ENCODE measurements at regions not wholly inside any gene's neighbourhood (a gene's known extent, or its start where the extent isn't known, plus 50 kb on each side); places are given as distances from the start of the nearest gene placed in this dataset.

DNA sequence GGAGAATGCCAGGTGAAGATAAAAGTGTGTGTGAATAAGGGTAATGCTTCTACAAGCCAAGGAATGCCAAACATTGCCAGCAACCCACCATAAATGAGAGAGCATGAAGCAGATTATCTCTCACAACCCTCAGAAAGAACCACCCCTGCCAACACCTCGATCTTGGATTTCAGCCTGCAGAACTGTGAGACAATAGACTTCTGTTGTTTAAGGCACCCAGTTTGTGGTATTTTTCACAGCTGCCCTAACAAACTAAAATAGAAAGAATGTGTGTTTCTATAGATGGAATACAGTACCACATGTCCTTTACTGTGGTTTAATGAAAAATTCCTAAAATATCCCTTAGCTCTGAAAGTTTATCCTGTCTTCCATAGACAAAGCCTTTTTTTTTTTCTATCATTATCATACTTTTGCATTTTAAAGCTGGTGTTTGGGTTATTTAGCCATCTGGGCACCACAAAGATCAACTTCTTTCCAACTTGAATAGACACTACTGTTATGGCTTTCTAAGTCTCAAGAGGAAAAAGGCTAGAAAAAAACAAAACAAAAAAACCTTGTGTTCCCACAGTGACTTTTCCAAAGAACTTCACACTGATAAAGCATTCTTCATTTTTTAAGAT, 505.6 kb downstream of the KCTD12 start:
- H3K4me3 Mint-ChIP-seq (ENCODE audit: unreplicated experiment) = no peak overlapping the region
- DNase-seq (ENCODE audit: extremely low spot score, unreplicated experiment) = no peak
- H3K27ac Mint-ChIP-seq (ENCODE audit: unreplicated experiment) = no peak overlapping the region

DNA sequence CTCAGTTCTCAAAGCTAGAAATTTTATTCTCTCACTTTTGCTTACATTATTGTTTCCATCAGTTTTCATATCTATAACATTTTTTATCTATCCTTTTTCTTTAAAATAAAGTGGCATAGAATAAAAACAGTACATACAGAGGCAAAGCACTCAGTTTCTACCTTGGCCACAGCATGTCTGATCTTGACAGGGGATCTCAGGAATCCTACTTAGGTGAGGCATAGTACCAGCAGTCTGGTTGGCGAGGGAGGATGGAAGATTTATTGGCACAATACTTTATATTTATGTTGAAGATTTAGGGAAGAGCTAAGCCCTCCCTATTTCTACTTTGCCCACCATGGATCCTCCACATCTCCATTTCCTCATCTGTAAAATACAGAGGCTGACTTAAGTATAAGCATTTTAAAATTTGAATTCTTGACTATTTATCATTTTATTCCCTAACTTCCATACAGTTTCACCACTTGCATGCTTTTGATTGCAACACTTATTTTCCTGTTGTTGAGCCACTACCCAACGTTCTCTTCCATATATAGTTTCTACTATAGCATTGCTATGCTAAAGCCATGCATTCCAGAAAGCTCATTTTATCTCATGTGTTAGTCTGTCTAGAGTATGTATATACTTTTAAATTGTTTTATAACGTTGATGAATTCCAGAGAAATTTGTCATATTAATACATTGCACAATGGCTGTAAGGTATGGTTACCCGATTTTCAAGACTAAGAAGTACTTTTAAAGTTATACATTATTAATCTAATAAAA, 506.7 kb downstream of the KCTD12 start:
- TF ChIP-seq, protein P1, sequence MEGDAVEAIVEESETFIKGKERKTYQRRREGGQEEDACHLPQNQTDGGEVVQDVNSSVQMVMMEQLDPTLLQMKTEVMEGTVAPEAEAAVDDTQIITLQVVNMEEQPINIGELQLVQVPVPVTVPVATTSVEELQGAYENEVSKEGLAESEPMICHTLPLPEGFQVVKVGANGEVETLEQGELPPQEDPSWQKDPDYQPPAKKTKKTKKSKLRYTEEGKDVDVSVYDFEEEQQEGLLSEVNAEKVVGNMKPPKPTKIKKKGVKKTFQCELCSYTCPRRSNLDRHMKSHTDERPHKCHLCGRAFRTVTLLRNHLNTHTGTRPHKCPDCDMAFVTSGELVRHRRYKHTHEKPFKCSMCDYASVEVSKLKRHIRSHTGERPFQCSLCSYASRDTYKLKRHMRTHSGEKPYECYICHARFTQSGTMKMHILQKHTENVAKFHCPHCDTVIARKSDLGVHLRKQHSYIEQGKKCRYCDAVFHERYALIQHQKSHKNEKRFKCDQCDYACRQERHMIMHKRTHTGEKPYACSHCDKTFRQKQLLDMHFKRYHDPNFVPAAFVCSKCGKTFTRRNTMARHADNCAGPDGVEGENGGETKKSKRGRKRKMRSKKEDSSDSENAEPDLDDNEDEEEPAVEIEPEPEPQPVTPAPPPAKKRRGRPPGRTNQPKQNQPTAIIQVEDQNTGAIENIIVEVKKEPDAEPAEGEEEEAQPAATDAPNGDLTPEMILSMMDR (IDR thresholded peaks at IDR 0.05) = no peak
- H3K9me3 Mint-ChIP-seq (ENCODE audit: unreplicated experiment) = peaks cover 4% of the 10 kb centered on the region
- H3K27ac Mint-ChIP-seq (ENCODE audit: unreplicated experiment) = no peak overlapping the region
- no peak for DNase-seq (ENCODE audit: extremely low spot score, unreplicated experiment)
- H3K27me3 Mint-ChIP-seq (ENCODE audit: unreplicated experiment) = peaks cover 37% of the 10 kb centered on the region
- no peaks in the 10 kb centered on the region for H3K36me3 Mint-ChIP-seq (ENCODE audit: unreplicated experiment)
- H3K4me1 Mint-ChIP-seq (ENCODE audit: unreplicated experiment) = peaks cover 19% of the 10 kb centered on the region
- H3K4me3 Mint-ChIP-seq (ENCODE audit: unreplicated experiment) = no peak overlapping the region

More for the DNA sequence above, 505.6 kb downstream of the KCTD12 start:
- peaks cover 19% of the 10 kb centered on the region for H3K4me1 Mint-ChIP-seq (ENCODE audit: unreplicated experiment)
- H3K27me3 Mint-ChIP-seq (ENCODE audit: unreplicated experiment) = peaks cover 32% of the 10 kb centered on the region
- no peaks in the 10 kb centered on the region for H3K36me3 Mint-ChIP-seq (ENCODE audit: unreplicated experiment)
- peaks cover 4% of the 10 kb centered on the region for H3K9me3 Mint-ChIP-seq (ENCODE audit: unreplicated experiment)
- TF ChIP-seq, protein P1 (IDR thresholded peaks at IDR 0.05) = no peak

DNA sequence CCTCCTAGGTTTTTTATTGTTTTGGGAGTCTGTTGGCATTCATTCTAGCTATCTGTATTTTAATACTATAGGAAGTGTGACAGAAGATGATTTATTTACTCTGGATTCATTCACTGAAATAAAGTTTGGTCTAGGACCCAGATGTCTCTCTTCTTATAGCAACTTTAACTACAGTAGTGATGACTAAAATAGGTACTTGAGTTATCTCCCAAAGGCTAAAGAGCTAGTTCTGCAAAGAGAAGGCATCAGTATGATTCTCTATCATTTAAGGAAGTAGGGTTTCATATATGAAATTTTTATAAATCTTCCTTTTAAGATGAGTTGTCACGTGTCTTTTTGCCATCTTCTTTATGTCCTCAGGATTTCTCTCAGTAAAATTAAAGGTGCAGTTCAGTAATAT, 507.4 kb downstream of the KCTD12 start:
- no peak for DNase-seq (ENCODE audit: extremely low spot score, unreplicated experiment)
- Mint-ChIP-seq H3K4me3 (ENCODE audit: unreplicated experiment) (no peak overlapping the region), H3K27ac (ENCODE audit: unreplicated experiment) (no peak overlapping the region), H3K27me3 (ENCODE audit: unreplicated experiment) (peaks cover 43% of the 10 kb centered on the region), H3K4me1 (ENCODE audit: unreplicated experiment) (peaks cover 11% of the 10 kb centered on the region), H3K36me3 (ENCODE audit: unreplicated experiment) (no peaks in the 10 kb centered on the region), H3K9me3 (ENCODE audit: unreplicated experiment) (peaks cover 4% of the 10 kb centered on the region)
- TF ChIP-seq, protein P1 (IDR thresholded peaks at IDR 0.05) = no peak

DNA sequence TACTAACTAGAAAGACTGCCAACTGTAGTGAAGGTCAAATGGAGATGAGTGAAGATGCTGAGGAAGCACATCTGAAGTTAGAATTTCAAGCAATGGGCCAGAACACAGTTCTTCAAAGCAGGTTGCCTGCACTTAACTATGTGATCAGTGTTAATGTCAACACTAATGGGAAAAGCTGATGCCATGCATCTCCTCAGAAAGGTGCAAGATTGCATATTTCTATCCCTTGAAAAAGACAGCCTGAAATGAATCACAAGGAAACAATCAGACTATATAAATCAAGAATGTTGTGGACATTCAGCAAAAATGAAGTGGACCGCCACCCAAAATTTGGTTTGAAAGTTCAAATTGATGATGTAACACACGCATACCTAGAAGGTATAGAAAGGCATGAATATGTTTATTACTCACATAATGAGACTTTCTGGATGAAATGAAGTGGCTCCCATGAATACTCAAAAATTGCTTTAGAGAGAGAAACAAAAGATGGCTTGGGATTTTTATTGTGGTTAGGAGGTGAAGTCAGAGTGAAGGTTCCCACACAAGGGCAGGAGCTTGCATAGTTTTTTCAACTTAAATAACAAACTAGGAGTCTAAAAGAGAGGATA, 522.4 kb downstream of the KCTD12 start:
- peaks cover 55% of the 10 kb centered on the region for H3K27me3 Mint-ChIP-seq (ENCODE audit: unreplicated experiment)
- TF ChIP-seq, protein P1 (IDR thresholded peaks at IDR 0.05) = no peak
- H3K36me3 Mint-ChIP-seq (ENCODE audit: unreplicated experiment) = no peaks in the 10 kb centered on the region
- no peak overlapping the region for H3K27ac Mint-ChIP-seq (ENCODE audit: unreplicated experiment)
- no peaks in the 10 kb centered on the region for H3K9me3 Mint-ChIP-seq (ENCODE audit: unreplicated experiment)
- H3K4me3 Mint-ChIP-seq (ENCODE audit: unreplicated experiment) = no peak overlapping the region
- no peaks in the 10 kb centered on the region for H3K4me1 Mint-ChIP-seq (ENCODE audit: unreplicated experiment)
- no peak for DNase-seq (ENCODE audit: extremely low spot score, unreplicated experiment)

DNA sequence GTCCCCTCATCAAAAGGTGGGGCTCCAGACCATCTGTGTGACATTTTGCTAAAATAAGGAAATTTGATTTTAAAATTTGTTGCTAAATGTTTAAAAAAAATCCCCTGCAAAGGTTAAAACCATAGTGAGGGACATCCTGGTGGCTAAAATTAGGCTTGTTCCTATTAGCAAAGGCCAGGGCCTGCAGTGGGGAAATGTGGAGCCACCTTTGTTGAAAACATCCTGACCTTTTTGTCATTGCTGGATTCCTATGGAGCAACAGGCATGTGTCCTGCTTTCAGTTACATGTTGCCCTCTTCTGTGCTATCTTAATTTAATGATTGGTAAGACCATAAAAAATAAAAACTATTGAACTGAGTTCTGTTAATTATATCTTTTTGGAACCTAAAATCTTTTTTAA, 524.3 kb downstream of the KCTD12 start:
- H3K4me1 Mint-ChIP-seq (ENCODE audit: unreplicated experiment) = no peaks in the 10 kb centered on the region
- TF ChIP-seq, protein P1 (IDR thresholded peaks at IDR 0.05) = no peak
- no peaks in the 10 kb centered on the region for H3K36me3 Mint-ChIP-seq (ENCODE audit: unreplicated experiment)
- H3K27me3 Mint-ChIP-seq (ENCODE audit: unreplicated experiment) = peaks cover 47% of the 10 kb centered on the region
- H3K27ac Mint-ChIP-seq (ENCODE audit: unreplicated experiment) = no peak overlapping the region
- DNase-seq (ENCODE audit: extremely low spot score, unreplicated experiment) = no peak
- no peaks in the 10 kb centered on the region for H3K9me3 Mint-ChIP-seq (ENCODE audit: unreplicated experiment)
- H3K4me3 Mint-ChIP-seq (ENCODE audit: unreplicated experiment) = no peak overlapping the region
